ENCODE measurements at regions not wholly inside any gene's neighbourhood (a gene's known extent, or its start where the extent isn't known, plus 50 kb on each side); places are given as distances from the start of the nearest gene placed in this dataset.

GRCh38 chr4:72974694-72975487 lies 94.6 kb downstream of the COX18 start:
- no peaks in the 10 kb centered on the region for H3K36me3 Mint-ChIP-seq
- peaks cover 5% of the 10 kb centered on the region for H3K4me1 Mint-ChIP-seq (ENCODE audit: unreplicated experiment)
- TF ChIP-seq CTCF (conservative IDR thresholded peaks at IDR 0.05), result no peak
- no peak for DNase-seq (ENCODE audit: extremely low spot score, unreplicated experiment)
- H3K27ac Mint-ChIP-seq, result no peak overlapping the region
- no peaks in the 10 kb centered on the region for H3K27me3 Mint-ChIP-seq
- no peak overlapping the region for H3K4me3 Mint-ChIP-seq
- H3K9me3 Mint-ChIP-seq, result peaks cover 4% of the 10 kb centered on the region

GRCh38 chr4:72971572-72971971 lies 97.9 kb downstream of the COX18 start:
- Mint-ChIP-seq H3K9me3 (no peaks in the 10 kb centered on the region), H3K4me1 (ENCODE audit: unreplicated experiment) (peaks cover 5% of the 10 kb centered on the region), H3K4me3 (no peak overlapping the region), H3K27ac (no peak overlapping the region), H3K27me3 (no peaks in the 10 kb centered on the region), H3K36me3 (no peaks in the 10 kb centered on the region)
- no peak for DNase-seq (ENCODE audit: extremely low spot score, unreplicated experiment)
- TF ChIP-seq CTCF (conservative IDR thresholded peaks at IDR 0.05), result no peak

- no peak for TF ChIP-seq CTCF (conservative IDR thresholded peaks at IDR 0.05)
- no peak for DNase-seq (ENCODE audit: extremely low spot score, unreplicated experiment)
These were observed 98.8 kb downstream of the COX18 start for GRCh38 chr4:72970756-72971155.

GRCh38 chr4:72969976-72970375 lies 99.5 kb downstream of the COX18 start:
- H3K4me1 Mint-ChIP-seq (ENCODE audit: unreplicated experiment), result peaks cover 4% of the 10 kb centered on the region
- H3K4me3 Mint-ChIP-seq, result no peak overlapping the region
- no peaks in the 10 kb centered on the region for H3K9me3 Mint-ChIP-seq
- no peak for TF ChIP-seq CTCF (conservative IDR thresholded peaks at IDR 0.05)
- no peaks in the 10 kb centered on the region for H3K36me3 Mint-ChIP-seq
- no peak for DNase-seq (ENCODE audit: extremely low spot score, unreplicated experiment)
- H3K27ac Mint-ChIP-seq, result no peak overlapping the region
- no peaks in the 10 kb centered on the region for H3K27me3 Mint-ChIP-seq

More at GRCh38 chr4:72970756-72971155, 98.8 kb downstream of the COX18 start:
- H3K4me3 Mint-ChIP-seq, result no peak overlapping the region
- no peak overlapping the region for H3K27ac Mint-ChIP-seq
- no peaks in the 10 kb centered on the region for H3K36me3 Mint-ChIP-seq
- peaks cover 5% of the 10 kb centered on the region for H3K4me1 Mint-ChIP-seq (ENCODE audit: unreplicated experiment)
- H3K27me3 Mint-ChIP-seq, result no peaks in the 10 kb centered on the region
- H3K9me3 Mint-ChIP-seq, result no peaks in the 10 kb centered on the region

- no peak overlapping the region for H3K4me3 Mint-ChIP-seq
- no peak overlapping the region for H3K27ac Mint-ChIP-seq
- H3K9me3 Mint-ChIP-seq, result peaks cover 15% of the 10 kb centered on the region
- H3K36me3 Mint-ChIP-seq, result no peaks in the 10 kb centered on the region
- H3K27me3 Mint-ChIP-seq, result no peaks in the 10 kb centered on the region
- H3K4me1 Mint-ChIP-seq (ENCODE audit: unreplicated experiment), result no peaks in the 10 kb centered on the region
- no peak for TF ChIP-seq CTCF (conservative IDR thresholded peaks at IDR 0.05)
- no peak for DNase-seq (ENCODE audit: extremely low spot score, unreplicated experiment)
These were observed 102.9 kb downstream of the COX18 start for GRCh38 chr4:72966652-72967051.
